ENCODE measurements at regions not wholly inside any gene's neighbourhood (a gene's known extent, or its start where the extent isn't known, plus 50 kb on each side); places are given as distances from the start of the nearest gene placed in this dataset.
A peak's percentile ranks its signal among the peaks of the same experiment; 100 is the strongest.

- Histone ChIP-seq H3K27me3 (no peaks in the 10 kb centered on the region), H3K4me3 (no peak overlapping the region), H3K4me1 (no peaks in the 10 kb centered on the region), H3K9me3 (no peaks in the 10 kb centered on the region), H3K36me3 (no peaks in the 10 kb centered on the region), H3K27ac (no peak overlapping the region)
- 73 to 80% methylated on average over 3 of the region's 3 CpGs for WGBS, 2 donors
- DNase-seq (ENCODE audit: low spot score in 2 of 2), result no peak
- TF ChIP-seq POLR2A (IDR thresholded peaks at IDR 0.05) (no peak), CTCF (IDR thresholded peaks at IDR 0.05) (no peak), EP300 (IDR thresholded peaks at IDR 0.05) (no peak)
Observed at GRCh38 chr14:62168564-62169155, 406.4 kb downstream of the SNAPC1 start.

GRCh38 chr14:62179367-62180018 lies 417.3 kb downstream of the SNAPC1 start:
- TF ChIP-seq EP300 (IDR thresholded peaks at IDR 0.05), result no peak
- TF ChIP-seq POLR2A (IDR thresholded peaks at IDR 0.05), result no peak
- TF ChIP-seq CTCF (IDR thresholded peaks at IDR 0.05), result peak; percentile 11 to 34 (median 26)
- H3K4me1 ChIP-seq, result no peaks in the 10 kb centered on the region
- peak in 1 of 2 donors; percentile 40 for DNase-seq (ENCODE audit: low spot score in 2 of 2)
- H3K27me3 ChIP-seq, result no peaks in the 10 kb centered on the region
- no peak overlapping the region for H3K27ac ChIP-seq
- H3K4me3 ChIP-seq, result no peak overlapping the region
- no peaks in the 10 kb centered on the region for H3K9me3 ChIP-seq
- WGBS, 2 donors, result 51 to 56% methylated on average over 5 of the region's 5 CpGs
- H3K36me3 ChIP-seq, result no peaks in the 10 kb centered on the region

- WGBS, 2 donors, result 89% methylated on average over 3 of the region's 3 CpGs
- Histone ChIP-seq H3K4me1 (no peaks in the 10 kb centered on the region), H3K27me3 (no peaks in the 10 kb centered on the region), H3K9me3 (no peaks in the 10 kb centered on the region), H3K36me3 (no peaks in the 10 kb centered on the region), H3K27ac (no peak overlapping the region), H3K4me3 (no peak overlapping the region)
- no peak for TF ChIP-seq EP300 (IDR thresholded peaks at IDR 0.05)
- no peak for TF ChIP-seq CTCF (IDR thresholded peaks at IDR 0.05)
- TF ChIP-seq POLR2A (IDR thresholded peaks at IDR 0.05), result no peak
- no peak for DNase-seq (ENCODE audit: low spot score in 2 of 2)
Observed at GRCh38 chr14:62181591-62181990, 419.4 kb downstream of the SNAPC1 start.

GRCh38 chr14:62185078-62185477 lies 422.9 kb downstream of the SNAPC1 start:
- H3K36me3 ChIP-seq, result no peaks in the 10 kb centered on the region
- TF ChIP-seq CTCF (IDR thresholded peaks at IDR 0.05) (no peak), POLR2A (IDR thresholded peaks at IDR 0.05) (no peak), EP300 (IDR thresholded peaks at IDR 0.05) (no peak)
- no peaks in the 10 kb centered on the region for H3K9me3 ChIP-seq
- no peaks in the 10 kb centered on the region for H3K27me3 ChIP-seq
- DNase-seq (ENCODE audit: low spot score in 2 of 2), result no peak
- 68 to 71% methylated on average over 1 of the region's 1 CpG for WGBS, 2 donors
- no peak overlapping the region for H3K27ac ChIP-seq
- H3K4me3 ChIP-seq, result no peak overlapping the region
- H3K4me1 ChIP-seq, result no peaks in the 10 kb centered on the region

GRCh38 chr14:62187265-62187664 lies 425.0 kb downstream of the SNAPC1 start:
- Histone ChIP-seq H3K27ac (no peak overlapping the region), H3K27me3 (no peaks in the 10 kb centered on the region), H3K9me3 (no peaks in the 10 kb centered on the region), H3K4me3 (no peak overlapping the region), H3K36me3 (no peaks in the 10 kb centered on the region), H3K4me1 (no peaks in the 10 kb centered on the region)
- TF ChIP-seq EP300 (IDR thresholded peaks at IDR 0.05) (no peak), POLR2A (IDR thresholded peaks at IDR 0.05) (no peak), CTCF (IDR thresholded peaks at IDR 0.05) (no peak)
- 76 to 87% methylated on average over 2 of the region's 2 CpGs for WGBS, 2 donors
- no peak for DNase-seq (ENCODE audit: low spot score in 2 of 2)
